ENCODE measurements at regions not wholly inside any gene's neighbourhood (a gene's known extent, or its start where the extent isn't known, plus 50 kb on each side); places are given as distances from the start of the nearest gene placed in this dataset.

DNA sequence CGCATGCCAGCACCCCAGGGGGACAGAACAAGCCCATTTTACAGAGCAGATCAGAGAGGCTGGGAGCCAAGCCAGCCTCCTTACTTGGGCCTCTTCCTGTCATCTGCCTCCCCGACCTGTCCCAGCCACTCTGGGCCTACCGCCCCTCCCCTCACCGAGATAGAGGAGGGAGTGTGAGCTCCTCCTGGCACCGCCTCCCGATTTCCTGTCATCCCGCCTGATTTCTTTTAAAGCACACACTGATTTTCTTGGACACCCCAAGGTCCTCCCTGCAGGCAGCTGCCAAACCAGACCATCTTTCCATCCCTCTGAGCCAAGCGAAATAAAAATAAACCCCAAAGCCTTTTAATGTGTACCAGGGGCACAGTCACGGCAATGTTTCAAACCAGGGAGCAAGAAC, 108.4 kb downstream of the RFLNA start:
- Mint-ChIP-seq H3K4me3 (peak overlapping the region; percentile 22), H3K27ac (ENCODE audit: unreplicated experiment) (no peak overlapping the region), H3K9me3 (no peaks in the 10 kb centered on the region), H3K4me1 (peaks cover 25% of the 10 kb centered on the region), H3K27me3 (ENCODE audit: low read depth) (no peaks in the 10 kb centered on the region), H3K36me3 (ENCODE audit: low read depth) (peaks cover 9% of the 10 kb centered on the region)
- DNase-seq (ENCODE audit: low read depth, low spot score) = no peak
- TF ChIP-seq, protein P1, sequence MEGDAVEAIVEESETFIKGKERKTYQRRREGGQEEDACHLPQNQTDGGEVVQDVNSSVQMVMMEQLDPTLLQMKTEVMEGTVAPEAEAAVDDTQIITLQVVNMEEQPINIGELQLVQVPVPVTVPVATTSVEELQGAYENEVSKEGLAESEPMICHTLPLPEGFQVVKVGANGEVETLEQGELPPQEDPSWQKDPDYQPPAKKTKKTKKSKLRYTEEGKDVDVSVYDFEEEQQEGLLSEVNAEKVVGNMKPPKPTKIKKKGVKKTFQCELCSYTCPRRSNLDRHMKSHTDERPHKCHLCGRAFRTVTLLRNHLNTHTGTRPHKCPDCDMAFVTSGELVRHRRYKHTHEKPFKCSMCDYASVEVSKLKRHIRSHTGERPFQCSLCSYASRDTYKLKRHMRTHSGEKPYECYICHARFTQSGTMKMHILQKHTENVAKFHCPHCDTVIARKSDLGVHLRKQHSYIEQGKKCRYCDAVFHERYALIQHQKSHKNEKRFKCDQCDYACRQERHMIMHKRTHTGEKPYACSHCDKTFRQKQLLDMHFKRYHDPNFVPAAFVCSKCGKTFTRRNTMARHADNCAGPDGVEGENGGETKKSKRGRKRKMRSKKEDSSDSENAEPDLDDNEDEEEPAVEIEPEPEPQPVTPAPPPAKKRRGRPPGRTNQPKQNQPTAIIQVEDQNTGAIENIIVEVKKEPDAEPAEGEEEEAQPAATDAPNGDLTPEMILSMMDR (conservative IDR thresholded peaks at IDR 0.05) = no peak

DNA sequence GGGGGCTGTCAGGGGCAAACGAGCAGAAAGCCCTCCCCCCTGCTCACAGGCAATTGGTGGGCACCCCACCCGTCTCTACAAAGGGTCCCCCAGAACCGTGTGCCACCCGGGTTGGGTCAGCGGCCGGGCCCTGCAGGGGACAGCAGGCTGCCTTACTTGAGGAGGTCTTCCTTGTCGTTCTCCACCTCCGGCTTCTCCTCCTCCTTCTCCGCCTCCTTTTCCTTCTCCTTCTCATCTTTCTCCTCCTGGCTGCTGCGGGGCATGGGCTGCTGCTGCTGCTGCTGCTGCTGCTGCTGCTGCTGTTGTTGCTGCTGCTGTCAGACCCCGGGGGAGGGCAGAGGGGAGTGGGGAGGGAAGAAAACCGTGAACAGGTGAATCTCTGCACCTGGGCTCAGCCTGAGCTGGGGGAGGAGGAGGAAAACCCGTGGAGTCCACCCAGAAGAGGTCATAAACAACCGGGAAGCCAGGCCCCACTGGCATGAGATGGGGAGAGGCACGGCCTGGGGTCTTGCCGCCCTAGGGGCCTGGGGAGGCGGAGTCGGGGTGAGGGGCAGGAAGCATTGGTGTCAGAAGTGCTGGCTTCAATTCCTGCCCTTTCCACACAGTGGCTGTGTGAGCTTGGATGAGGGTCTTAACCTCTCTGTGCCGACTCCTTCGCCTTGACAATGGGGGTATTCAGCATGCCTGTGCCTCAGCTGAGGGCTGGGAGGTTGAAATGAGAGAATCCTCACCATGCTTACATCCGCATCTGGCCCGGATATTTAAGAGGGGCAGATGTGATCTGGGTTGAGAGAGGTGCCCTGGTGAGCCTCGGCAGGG, 107.6 kb downstream of the RFLNA start:
- no peaks in the 10 kb centered on the region for H3K9me3 Mint-ChIP-seq
- TF ChIP-seq, protein P1 (conservative IDR thresholded peaks at IDR 0.05) = no peak
- H3K27me3 Mint-ChIP-seq (ENCODE audit: low read depth) = no peaks in the 10 kb centered on the region
- H3K27ac Mint-ChIP-seq (ENCODE audit: unreplicated experiment) = peak overlapping the region; percentile 29
- no peak for DNase-seq (ENCODE audit: low read depth, low spot score)
- no peak overlapping the region for H3K4me3 Mint-ChIP-seq
- peaks cover 9% of the 10 kb centered on the region for H3K36me3 Mint-ChIP-seq (ENCODE audit: low read depth)
- peaks cover 25% of the 10 kb centered on the region for H3K4me1 Mint-ChIP-seq

DNA sequence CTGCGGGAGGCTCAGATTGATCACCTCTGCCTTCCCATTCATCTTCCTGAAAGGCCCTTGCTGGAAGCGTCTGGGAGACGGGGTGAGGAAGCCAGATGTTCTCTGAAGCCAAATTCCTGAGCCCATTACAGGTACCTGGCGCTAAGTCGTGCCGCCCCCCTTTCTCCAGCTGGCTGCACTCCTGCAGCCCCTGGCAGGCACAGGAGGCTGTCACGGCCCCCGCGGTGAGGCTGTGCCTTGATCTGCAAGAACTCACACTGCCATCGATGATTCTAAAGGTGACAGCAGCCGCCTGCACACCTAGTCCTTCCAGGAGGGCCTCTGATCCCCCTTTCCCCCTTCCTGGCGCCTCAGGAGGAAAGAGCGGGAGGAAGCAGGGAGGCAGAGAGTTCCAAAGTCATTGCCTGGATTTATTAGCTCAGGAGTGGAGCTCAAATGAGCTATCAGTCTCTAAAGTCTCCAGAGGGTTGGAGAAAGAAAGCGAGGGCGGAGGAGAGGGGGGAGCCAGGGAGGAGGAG, 106.9 kb downstream of the RFLNA start:
- Mint-ChIP-seq H3K4me3 (no peak overlapping the region), H3K36me3 (ENCODE audit: low read depth) (peaks cover 9% of the 10 kb centered on the region), H3K4me1 (peaks cover 25% of the 10 kb centered on the region), H3K27ac (ENCODE audit: unreplicated experiment) (no peak overlapping the region), H3K9me3 (no peaks in the 10 kb centered on the region), H3K27me3 (ENCODE audit: low read depth) (no peaks in the 10 kb centered on the region)
- TF ChIP-seq, protein P1 (conservative IDR thresholded peaks at IDR 0.05) = no peak
- DNase-seq (ENCODE audit: low read depth, low spot score) = no peak

DNA sequence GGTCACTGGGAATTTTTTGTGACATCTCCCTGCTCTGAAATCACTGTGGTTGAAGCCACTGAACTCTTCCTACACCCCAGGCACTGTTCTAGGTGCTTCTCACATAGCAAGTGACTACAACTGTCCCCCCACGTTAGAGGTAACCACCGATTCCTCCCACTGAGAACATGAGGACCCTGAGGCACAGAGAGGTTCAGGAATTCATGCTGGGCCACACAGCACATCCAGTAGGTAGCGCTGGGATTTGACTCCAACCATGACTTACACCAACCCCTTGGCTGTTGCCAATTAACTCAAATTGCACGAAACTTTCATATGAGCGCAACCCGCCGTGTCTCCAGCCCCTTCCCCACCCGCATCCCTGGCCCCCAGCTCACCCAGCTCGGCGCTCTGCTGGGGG, 105.2 kb downstream of the RFLNA start:
- no peaks in the 10 kb centered on the region for H3K27me3 Mint-ChIP-seq (ENCODE audit: low read depth)
- no peaks in the 10 kb centered on the region for H3K9me3 Mint-ChIP-seq
- TF ChIP-seq, protein P1 (conservative IDR thresholded peaks at IDR 0.05) = no peak
- peaks cover 9% of the 10 kb centered on the region for H3K36me3 Mint-ChIP-seq (ENCODE audit: low read depth)
- no peak for DNase-seq (ENCODE audit: low read depth, low spot score)
- H3K27ac Mint-ChIP-seq (ENCODE audit: unreplicated experiment) = no peak overlapping the region
- H3K4me3 Mint-ChIP-seq = no peak overlapping the region
- H3K4me1 Mint-ChIP-seq = peaks cover 31% of the 10 kb centered on the region

DNA sequence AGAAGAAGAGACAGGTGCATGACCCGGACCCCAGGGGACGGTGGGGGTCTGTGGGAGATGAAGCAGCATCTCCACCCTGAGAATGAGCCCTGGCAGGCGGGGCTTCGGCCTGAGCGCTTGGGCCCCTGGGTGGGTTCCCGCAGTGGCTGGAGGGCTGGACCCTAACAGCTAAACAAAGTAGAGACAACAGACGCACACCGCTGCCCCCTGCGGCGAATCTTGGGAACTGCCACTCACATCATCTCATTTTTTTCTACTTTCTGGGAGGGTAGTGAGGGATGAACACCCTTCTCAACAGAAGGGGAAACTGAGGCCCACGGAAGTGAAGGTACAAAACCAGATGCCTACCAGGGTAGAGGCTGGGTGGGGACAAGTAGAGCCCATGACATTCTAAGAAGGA, 104.7 kb downstream of the RFLNA start:
- H3K9me3 Mint-ChIP-seq = no peaks in the 10 kb centered on the region
- TF ChIP-seq, protein P1 (conservative IDR thresholded peaks at IDR 0.05) = peak; percentile 72
- peak; percentile 49 for DNase-seq (ENCODE audit: low read depth, low spot score)
- H3K36me3 Mint-ChIP-seq (ENCODE audit: low read depth) = peaks cover 9% of the 10 kb centered on the region
- H3K27ac Mint-ChIP-seq (ENCODE audit: unreplicated experiment) = no peak overlapping the region
- peaks cover 31% of the 10 kb centered on the region for H3K4me1 Mint-ChIP-seq
- no peaks in the 10 kb centered on the region for H3K27me3 Mint-ChIP-seq (ENCODE audit: low read depth)
- peak overlapping the region; percentile 50 for H3K4me3 Mint-ChIP-seq

All from neural crest cell (in vitro differentiated cells).